GM12865 (cell line): ENCODE measurements at regions not wholly inside any gene's neighbourhood (a gene's known extent, or its start where the extent isn't known, plus 50 kb on each side); places are given as distances from the start of the nearest gene placed in this dataset.

ENCODE experiments used
- DNase-seq: peaks from one replicate; pipeline ENCODE4 v3.0.0; 2010; ENCODE audit warnings: low read depth
- H3K4me3 ChIP-seq: 2 replicates; pipeline ENCODE4 v1.5.1; 2011; ENCODE audit warnings: mild to moderate bottlenecking, low read depth, low read length, control low read depth
- TF ChIP-seq, protein P1 (sequence below): IDR thresholded peaks from 2 replicates; pipeline ENCODE4 v1.5.1; 2011; ENCODE audit warnings: low read length, control low read depth, low read depth, inconsistent platforms; ENCODE audit not compliant: insufficient read depth; ENCODE audit errors: missing control alignments

- TF ChIP-seq, protein P1, sequence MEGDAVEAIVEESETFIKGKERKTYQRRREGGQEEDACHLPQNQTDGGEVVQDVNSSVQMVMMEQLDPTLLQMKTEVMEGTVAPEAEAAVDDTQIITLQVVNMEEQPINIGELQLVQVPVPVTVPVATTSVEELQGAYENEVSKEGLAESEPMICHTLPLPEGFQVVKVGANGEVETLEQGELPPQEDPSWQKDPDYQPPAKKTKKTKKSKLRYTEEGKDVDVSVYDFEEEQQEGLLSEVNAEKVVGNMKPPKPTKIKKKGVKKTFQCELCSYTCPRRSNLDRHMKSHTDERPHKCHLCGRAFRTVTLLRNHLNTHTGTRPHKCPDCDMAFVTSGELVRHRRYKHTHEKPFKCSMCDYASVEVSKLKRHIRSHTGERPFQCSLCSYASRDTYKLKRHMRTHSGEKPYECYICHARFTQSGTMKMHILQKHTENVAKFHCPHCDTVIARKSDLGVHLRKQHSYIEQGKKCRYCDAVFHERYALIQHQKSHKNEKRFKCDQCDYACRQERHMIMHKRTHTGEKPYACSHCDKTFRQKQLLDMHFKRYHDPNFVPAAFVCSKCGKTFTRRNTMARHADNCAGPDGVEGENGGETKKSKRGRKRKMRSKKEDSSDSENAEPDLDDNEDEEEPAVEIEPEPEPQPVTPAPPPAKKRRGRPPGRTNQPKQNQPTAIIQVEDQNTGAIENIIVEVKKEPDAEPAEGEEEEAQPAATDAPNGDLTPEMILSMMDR, result no peak
- DNase-seq, result no peak
- H3K4me3 ChIP-seq, result no peak overlapping the region
These were observed 463.6 kb upstream of the KCNMB2 start for GRCh38 chr3:178072391-178073305.

GRCh38 chr3:178073366-178073765 lies 462.9 kb upstream of the KCNMB2 start:
- TF ChIP-seq, protein P1, result no peak
- no peak for DNase-seq
- H3K4me3 ChIP-seq, result no peak overlapping the region

GRCh38 chr3:178075344-178075743 lies 460.9 kb upstream of the KCNMB2 start:
- TF ChIP-seq, protein P1, result no peak
- H3K4me3 ChIP-seq, result no peak overlapping the region
- no peak for DNase-seq

- H3K4me3 ChIP-seq, result no peak overlapping the region
- TF ChIP-seq, protein P1, result no peak
- DNase-seq, result no peak
These were observed 457.3 kb upstream of the KCNMB2 start for GRCh38 chr3:178078953-178079352.

DNA sequence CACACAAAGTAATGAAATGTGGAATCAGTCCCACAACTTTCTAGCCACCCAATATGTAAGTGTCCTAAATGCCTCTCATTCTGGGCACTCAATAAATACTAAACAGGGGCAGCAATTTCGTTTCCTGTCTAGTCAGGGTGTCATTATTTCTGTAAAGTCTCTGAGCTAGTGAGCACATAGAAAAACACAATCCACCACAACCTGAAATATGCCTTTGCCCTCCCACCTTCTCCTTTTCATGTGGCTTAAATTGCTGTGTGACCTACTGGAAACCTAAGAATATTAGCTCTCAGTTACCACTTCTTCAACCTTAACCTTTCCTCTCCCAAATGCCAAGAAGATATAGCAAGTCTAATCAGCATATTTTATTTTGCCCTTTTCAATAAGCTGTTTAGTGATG lies 456.3 kb upstream of the KCNMB2 start:
- no peak for DNase-seq
- TF ChIP-seq, protein P1, result no peak
- no peak overlapping the region for H3K4me3 ChIP-seq

DNA sequence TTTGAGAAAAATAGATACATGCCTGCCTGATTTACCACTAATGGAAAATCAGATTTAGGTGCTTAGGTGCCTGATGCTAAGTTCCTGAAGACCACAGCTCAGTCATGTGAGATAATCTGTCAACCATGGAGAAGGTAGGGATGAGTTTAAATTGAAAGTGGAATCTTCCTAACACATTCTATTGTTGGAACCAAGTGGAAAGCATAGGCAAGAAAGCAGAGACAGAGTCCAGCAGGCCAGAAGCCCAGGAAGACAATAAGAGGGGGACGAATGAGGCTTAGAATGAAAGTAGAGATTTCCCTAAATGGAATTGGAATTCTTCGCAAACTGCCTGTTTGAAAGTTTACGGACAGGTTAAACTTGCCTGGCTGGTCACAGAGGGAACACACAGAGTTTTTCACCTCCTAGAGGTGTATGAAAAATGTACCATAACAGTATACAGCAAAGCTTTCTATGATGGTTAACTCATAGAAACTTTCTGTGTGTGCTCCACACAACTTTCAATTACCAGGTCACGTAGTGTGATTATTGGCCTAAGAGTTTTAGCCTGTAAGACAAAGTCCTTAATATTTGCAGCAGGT lies 453.8 kb upstream of the KCNMB2 start:
- TF ChIP-seq, protein P1, result no peak
- DNase-seq, result no peak
- H3K4me3 ChIP-seq, result no peak overlapping the region
